Stimulated activated CD8-positive, alpha-beta memory T cell treated with anti-CD3 and anti-CD28 coated beads, Interleukin-2, amount 100 ng/mL, for 48 hours (primary cell): ENCODE measurements at regions not wholly inside any gene's neighbourhood (a gene's known extent, or its start where the extent isn't known, plus 50 kb on each side); places are given as distances from the start of the nearest gene placed in this dataset.

Experiments used
- DNase-seq, 2 donors: peaks; one replicate each; pipeline ENCODE4 v3.0.0-alpha.2; 2020; ENCODE audit warnings: low read depth in 2 of 2

- no peak for DNase-seq
These were observed 64.8 kb upstream of the KSR1 start for GRCh38 chr17:27391427-27391826.

GRCh38 chr17:27396045-27396444, 60.2 kb upstream of the KSR1 start:
- DNase-seq: no peak

GRCh38 chr17:27396941-27397340, 59.3 kb upstream of the KSR1 start:
- DNase-seq: no peak

DNA sequence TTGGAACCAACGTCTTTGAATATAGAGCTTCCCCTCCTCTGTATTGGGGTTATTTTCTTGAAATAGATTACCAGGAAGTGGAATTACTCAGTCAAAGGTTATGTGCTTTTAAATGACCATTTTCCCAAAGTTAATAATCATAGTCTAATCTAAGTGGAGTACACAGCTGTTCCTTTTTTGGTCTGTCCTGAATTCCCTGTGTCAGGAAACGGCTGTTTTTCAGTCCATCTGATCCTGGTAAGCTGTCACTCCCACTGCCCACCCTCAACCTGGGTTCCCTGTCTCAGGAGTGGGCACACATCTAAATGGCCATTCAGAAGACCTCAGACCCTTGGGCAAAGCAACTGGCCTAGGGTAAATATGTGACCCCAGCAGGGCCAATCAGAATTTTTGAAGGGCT, 57.6 kb upstream of the KSR1 start:
- no peak for DNase-seq

DNA sequence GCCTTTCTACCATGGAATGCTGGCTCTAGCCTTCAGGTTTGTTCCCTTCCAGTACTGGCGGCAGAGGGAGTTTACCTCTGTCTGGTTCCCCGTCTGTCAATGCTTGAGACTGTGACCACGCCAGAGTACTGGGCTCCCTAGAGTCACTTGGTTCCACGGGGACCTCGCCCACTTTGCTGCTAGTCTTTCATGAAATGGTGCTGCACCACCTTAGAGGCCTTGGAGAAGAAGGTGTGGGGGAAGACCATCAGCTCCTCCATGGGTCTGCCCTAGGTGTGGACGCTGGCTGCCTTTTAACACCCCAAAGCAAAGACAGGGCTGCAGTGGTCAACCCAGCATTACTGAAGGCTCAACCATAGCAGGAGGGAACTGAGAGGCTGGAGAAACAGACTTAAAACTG, 55.3 kb upstream of the KSR1 start:
- no peak for DNase-seq

DNA sequence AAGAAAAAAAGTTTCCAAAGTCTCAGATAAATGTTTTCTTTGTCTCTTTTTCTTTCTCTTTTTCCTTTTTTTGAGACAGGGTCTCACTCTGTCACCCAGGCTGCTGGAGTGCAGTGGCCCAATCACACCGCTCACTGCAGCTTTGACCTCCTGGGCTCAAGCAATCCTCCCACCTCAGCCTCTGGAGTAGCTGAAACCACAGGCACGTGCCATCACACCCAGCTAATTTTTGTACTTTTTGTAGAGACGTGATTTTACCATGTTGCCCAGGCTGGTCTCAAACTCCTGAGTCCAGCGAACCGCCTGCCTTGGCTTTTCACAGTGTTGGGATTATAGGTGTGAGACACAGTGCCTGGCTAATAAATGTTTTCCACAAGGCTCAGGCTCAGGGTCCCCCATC, 53.3 kb upstream of the KSR1 start:
- no peak for DNase-seq

GRCh38 chr17:27403480-27404005, 52.7 kb upstream of the KSR1 start:
- no peak for DNase-seq

DNA sequence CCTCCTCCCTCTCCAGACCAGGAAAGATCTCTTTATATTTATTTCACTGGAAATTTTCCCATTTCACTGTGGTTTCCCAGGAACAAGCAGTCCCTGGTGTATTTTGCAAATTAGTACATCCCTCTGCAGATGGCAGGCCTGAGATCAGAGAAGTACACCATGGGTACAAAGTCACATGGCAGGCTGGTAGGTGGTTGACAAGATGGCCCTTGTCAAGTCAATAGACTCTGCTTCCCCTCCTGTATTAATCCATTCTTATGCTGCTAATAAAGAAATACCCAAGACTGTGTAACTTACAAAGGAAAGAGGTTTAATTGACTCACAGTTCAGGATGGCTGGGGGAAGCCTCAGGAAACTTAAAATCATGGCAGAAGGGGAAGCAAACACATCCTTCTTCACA, 51.6 kb upstream of the KSR1 start:
- no peak for DNase-seq
